HG03060 (cell line): ENCODE measurements at regions not wholly inside any gene's neighbourhood (a gene's known extent, or its start where the extent isn't known, plus 50 kb on each side); places are given as distances from the start of the nearest gene placed in this dataset.

ENCODE experiments used
- ATAC-seq: cut with Tn5 transposase; IDR thresholded peaks from one replicate; pipeline ENCODE4 v1.9.1; 2021; ENCODE audit warnings: low read depth, moderate number of reproducible peaks; ENCODE audit not compliant: unreplicated experiment

- no peak for ATAC-seq
Observed at GRCh38 chr20:50385733-50386640, 124.2 kb upstream of the PTPN1 start.

DNA sequence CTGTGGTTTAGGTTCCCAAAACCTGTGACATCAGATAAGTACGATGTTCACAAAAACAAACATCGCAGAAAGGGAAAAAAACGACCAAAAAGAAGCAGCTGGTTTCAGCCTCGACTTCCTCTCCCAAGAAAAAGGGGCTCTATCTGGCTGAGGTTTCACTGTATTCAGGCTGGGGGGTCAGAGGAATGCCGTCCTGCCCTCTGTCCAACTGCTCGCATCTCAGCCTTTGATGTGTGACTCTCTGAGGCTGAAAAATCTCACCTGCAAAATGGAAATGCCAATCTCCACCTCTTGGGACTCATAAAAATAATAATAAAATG lies 123.6 kb upstream of the PTPN1 start:
- ATAC-seq: no peak

DNA sequence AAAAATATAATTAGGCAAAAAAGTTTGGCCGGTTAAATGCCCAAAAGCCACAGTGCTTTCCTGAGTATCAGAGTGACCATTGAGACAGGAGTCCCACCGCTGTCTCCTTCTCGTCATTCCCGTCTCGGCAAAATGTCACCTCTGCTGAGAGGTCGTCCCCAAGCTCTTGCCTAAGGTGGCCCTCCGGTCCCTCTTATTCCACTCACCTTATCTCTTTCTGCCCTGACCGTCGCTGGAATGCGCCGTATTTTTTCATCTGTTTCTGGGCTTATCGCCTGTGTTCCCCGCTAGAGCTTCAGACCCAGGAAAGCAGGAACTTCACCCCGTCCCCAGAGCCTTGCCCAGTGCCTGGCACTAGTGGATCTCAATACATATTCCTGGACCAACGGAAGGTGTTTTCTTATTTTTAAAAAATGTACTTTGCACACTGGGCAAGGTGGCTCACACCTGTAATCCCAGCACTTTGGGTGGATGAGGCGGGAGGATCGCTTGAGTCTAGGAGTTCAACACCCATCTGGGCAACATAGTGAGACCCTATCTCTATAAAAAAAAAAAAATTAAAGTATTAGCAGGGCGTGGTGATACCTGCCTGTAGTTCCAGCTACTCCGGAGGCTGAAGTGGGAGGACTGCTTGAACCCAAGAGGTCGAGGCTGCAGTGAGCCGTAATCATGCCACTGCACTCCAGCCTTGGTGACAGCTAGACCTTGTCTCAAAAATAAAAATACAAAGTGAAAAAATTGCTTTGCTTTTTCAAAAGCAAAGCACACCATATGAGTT lies 122.8 kb upstream of the PTPN1 start:
- no peak for ATAC-seq

GRCh38 chr20:50387996-50388332 lies 122.2 kb upstream of the PTPN1 start:
- ATAC-seq: no peak

DNA sequence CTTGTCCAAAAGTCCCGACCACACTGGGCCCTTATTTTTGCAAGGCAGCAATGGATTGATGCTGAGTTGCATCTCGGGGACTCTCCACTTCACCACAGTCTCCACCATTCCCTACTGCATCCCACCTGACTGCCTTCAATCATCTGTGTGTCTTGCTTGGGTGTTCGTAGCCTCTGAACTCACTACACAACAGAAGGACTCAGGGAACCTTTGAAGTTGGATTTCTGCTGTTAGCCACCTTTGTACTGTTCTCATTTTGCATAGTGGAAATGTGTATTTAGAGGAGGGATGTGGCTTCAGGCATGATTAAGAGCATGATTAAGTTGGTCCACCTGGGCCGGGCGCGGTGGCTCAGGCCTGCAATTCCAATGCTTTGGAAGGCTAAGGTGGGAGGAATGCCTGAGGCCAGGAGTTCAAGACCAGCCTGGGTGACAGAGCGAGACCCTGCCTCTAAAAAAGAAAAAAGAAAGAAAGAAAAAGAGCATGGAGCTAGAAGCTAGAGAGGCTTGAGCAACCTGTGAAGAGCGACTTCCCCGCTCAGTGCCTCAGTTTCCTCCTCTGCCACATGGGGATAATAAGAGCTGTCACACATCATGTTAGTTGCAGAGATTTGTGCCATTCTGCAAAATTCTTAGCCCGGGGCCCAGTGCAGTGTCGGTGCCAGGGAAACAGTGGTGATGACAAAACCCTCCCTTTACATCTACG lies 121.3 kb upstream of the PTPN1 start:
- no peak for ATAC-seq

GRCh38 chr20:50389438-50389807 lies 120.8 kb upstream of the PTPN1 start:
- no peak for ATAC-seq

GRCh38 chr20:50389808-50390684 lies 120.1 kb upstream of the PTPN1 start:
- no peak for ATAC-seq

- ATAC-seq: no peak
Observed at GRCh38 chr20:50390685-50391443, 119.3 kb upstream of the PTPN1 start.

DNA sequence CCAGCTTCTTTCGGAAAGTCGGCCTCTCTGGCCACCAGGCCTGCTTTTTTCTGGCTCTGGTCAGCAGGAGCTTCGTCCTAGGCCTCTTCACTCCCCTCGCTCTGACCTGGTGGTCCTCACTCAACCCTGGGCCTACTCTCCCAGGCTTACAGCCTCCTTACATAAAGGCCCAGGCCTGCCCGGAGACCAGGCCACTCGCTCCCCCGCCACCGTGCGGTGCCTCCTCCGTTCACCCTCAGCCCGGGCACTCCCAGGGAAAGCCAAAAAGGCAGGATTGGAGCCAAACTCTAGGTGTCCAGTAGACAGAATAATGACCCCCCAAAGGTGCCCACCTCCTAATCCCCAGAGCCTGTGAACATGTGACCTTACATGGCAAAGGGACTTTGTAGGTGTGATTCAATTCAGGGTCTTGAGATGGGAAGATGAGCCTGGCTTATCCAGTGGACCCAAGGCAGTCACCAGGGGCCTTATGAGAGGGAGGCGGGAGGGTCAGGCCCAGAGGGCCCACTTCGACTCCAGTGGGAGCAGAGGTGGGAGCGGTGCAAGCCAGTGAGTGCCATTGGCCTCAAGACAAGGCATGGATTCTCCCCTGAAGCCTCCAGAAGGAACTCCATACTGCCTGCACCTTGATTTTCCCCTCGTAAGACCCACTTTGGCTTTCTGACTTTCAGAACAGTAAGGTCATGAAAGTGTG lies 118.6 kb upstream of the PTPN1 start:
- no peak for ATAC-seq

GRCh38 chr20:50392138-50392866 lies 117.9 kb upstream of the PTPN1 start:
- ATAC-seq: no peak

- ATAC-seq: no peak
Observed at GRCh38 chr20:50393242-50393641, 116.9 kb upstream of the PTPN1 start.

GRCh38 chr20:50393990-50394561 lies 116.1 kb upstream of the PTPN1 start:
- ATAC-seq: no peak

- ATAC-seq: no peak
Observed at GRCh38 chr20:50394569-50394968, 115.6 kb upstream of the PTPN1 start.

- ATAC-seq: no peak
Observed at GRCh38 chr20:50395251-50395729, 114.9 kb upstream of the PTPN1 start.

GRCh38 chr20:50395914-50396488 lies 114.2 kb upstream of the PTPN1 start:
- ATAC-seq: no peak

DNA sequence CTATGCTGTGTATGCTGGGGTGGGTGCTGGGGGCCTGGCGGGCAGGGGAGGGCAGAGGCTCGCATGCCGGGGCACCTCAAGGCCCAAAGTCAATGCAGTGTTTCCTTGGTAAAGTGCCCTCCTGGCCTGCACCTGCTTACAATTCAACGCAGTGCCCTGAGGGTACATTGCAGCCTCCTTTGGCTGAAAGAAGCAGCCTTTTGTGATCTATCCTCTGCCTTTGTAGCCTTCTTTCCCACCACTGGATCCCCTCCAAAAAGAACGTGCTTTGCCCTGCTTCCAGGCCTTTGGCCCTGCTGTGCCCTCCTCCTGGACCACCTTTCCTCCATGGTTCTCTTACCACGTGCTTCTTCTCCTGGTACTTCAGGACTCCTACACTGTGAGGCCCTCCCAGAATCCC lies 113.6 kb upstream of the PTPN1 start:
- no peak for ATAC-seq

GRCh38 chr20:50397058-50397457 lies 113.1 kb upstream of the PTPN1 start:
- ATAC-seq: no peak

- no peak for ATAC-seq
Observed at GRCh38 chr20:50398064-50398463, 112.1 kb upstream of the PTPN1 start.
